ENCODE measurements at regions not wholly inside any gene's neighbourhood (a gene's known extent, or its start where the extent isn't known, plus 50 kb on each side); places are given as distances from the start of the nearest gene placed in this dataset.

DNA sequence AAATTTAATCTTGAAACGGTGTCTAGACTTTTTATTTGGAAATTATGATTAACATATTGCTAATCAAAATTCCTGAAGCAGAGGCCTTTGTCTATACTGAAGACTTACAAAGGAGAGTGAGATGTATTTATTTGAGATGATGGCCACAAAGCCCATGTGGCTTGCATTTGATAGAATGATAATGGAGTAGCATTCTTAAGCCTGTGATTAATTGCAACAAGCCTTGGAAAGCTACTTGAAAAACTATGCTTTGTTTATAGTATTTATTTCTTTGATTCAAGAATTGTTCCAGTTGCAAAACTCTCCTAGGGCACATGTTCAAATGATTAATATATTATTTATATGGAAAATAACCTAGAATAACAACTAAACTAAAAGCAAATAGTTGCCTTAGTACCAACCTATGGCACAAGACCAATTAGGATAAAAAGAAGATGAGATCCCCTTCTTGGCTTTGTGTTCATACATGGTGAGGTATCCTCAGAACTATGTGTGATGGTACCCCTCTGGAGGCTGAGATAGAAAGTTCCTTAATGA is 244.1 kb upstream of the TBL1XR1 start:
- no peak for TF ChIP-seq POLR2AphosphoS5 (IDR thresholded peaks at IDR 0.05; ENCODE audit: low read depth, low read length)
- TF ChIP-seq POLR2A (IDR thresholded peaks at IDR 0.05; ENCODE audit: low read depth, low read length): no peak
